ENCODE measurements at regions not wholly inside any gene's neighbourhood (a gene's known extent, or its start where the extent isn't known, plus 50 kb on each side); places are given as distances from the start of the nearest gene placed in this dataset.

- H3K9me3 ChIP-seq: no peaks in the 10 kb centered on the region
- no peaks in the 10 kb centered on the region for H3K27me3 ChIP-seq (replicated peaks; ENCODE audit: insufficient read depth)
- intact Hi-C loops (cut with DNase I): no loop called here
- H3K36me3 ChIP-seq: no peaks in the 10 kb centered on the region
- H3K4me1 ChIP-seq (replicated peaks): no peaks in the 10 kb centered on the region
- no peak overlapping the region for H3K27ac ChIP-seq
- TF ChIP-seq CTCF (IDR thresholded peaks at IDR 0.05) (no peak), POLR2AphosphoS5 (IDR thresholded peaks at IDR 0.05) (no peak), POLR2A (IDR thresholded peaks at IDR 0.05) (no peak)
- DNase-seq (ENCODE audit: low spot score): no peak
- no peak overlapping the region for H3K4me3 ChIP-seq
Observed at GRCh38 chr5:109950634-109951033, 260.9 kb downstream of the MAN2A1 start.

GRCh38 chr5:109951348-109951747 lies 261.6 kb downstream of the MAN2A1 start:
- no peak for DNase-seq (ENCODE audit: low spot score)
- no peaks in the 10 kb centered on the region for H3K4me1 ChIP-seq (replicated peaks)
- H3K27ac ChIP-seq: no peak overlapping the region
- no peak overlapping the region for H3K4me3 ChIP-seq
- intact Hi-C loops (cut with DNase I): no loop called here
- H3K27me3 ChIP-seq (replicated peaks; ENCODE audit: insufficient read depth): no peaks in the 10 kb centered on the region
- TF ChIP-seq CTCF (IDR thresholded peaks at IDR 0.05): no peak
- no peak for TF ChIP-seq POLR2A (IDR thresholded peaks at IDR 0.05)
- no peak for TF ChIP-seq POLR2AphosphoS5 (IDR thresholded peaks at IDR 0.05)
- no peaks in the 10 kb centered on the region for H3K9me3 ChIP-seq
- H3K36me3 ChIP-seq: no peaks in the 10 kb centered on the region
- WGBS: 70% methylated on average over 3 of the region's 3 CpGs

GRCh38 chr5:109951758-109952157 lies 262.0 kb downstream of the MAN2A1 start:
- H3K4me3 ChIP-seq: no peak overlapping the region
- H3K27ac ChIP-seq: no peak overlapping the region
- 69% methylated on average over 5 of the region's 5 CpGs for WGBS
- intact Hi-C loops (cut with DNase I): no loop called here
- H3K4me1 ChIP-seq (replicated peaks): no peaks in the 10 kb centered on the region
- H3K9me3 ChIP-seq: no peaks in the 10 kb centered on the region
- DNase-seq (ENCODE audit: low spot score): no peak
- no peaks in the 10 kb centered on the region for H3K27me3 ChIP-seq (replicated peaks; ENCODE audit: insufficient read depth)
- TF ChIP-seq CTCF (IDR thresholded peaks at IDR 0.05) (no peak), POLR2A (IDR thresholded peaks at IDR 0.05) (no peak), POLR2AphosphoS5 (IDR thresholded peaks at IDR 0.05) (no peak)
- no peaks in the 10 kb centered on the region for H3K36me3 ChIP-seq

GRCh38 chr5:109953761-109954160 lies 264.0 kb downstream of the MAN2A1 start:
- WGBS: 96% methylated on average over 1 of the region's 1 CpG
- TF ChIP-seq POLR2AphosphoS5 (IDR thresholded peaks at IDR 0.05) (no peak), CTCF (IDR thresholded peaks at IDR 0.05) (no peak), POLR2A (IDR thresholded peaks at IDR 0.05) (no peak)

GRCh38 chr5:109956884-109957283 lies 267.2 kb downstream of the MAN2A1 start:
- H3K4me1 ChIP-seq (replicated peaks): no peaks in the 10 kb centered on the region
- no peak overlapping the region for H3K27ac ChIP-seq
- H3K9me3 ChIP-seq: no peaks in the 10 kb centered on the region
- no peak overlapping the region for H3K4me3 ChIP-seq
- H3K36me3 ChIP-seq: no peaks in the 10 kb centered on the region
- intact Hi-C loops (cut with DNase I): no loop called here
- 68% methylated on average over 3 of the region's 3 CpGs for whole genome bisulfite sequencing
- TF ChIP-seq CTCF (IDR thresholded peaks at IDR 0.05) (no peak), POLR2AphosphoS5 (IDR thresholded peaks at IDR 0.05) (no peak), POLR2A (IDR thresholded peaks at IDR 0.05) (no peak)
- DNase-seq (ENCODE audit: low spot score): no peak
- H3K27me3 ChIP-seq (replicated peaks; ENCODE audit: insufficient read depth): no peaks in the 10 kb centered on the region

More at GRCh38 chr5:109953761-109954160, 264.0 kb downstream of the MAN2A1 start:
- no peaks in the 10 kb centered on the region for H3K27me3 ChIP-seq (replicated peaks; ENCODE audit: insufficient read depth)
- intact Hi-C loops (cut with DNase I): no loop called here
- H3K4me3 ChIP-seq: no peak overlapping the region
- H3K36me3 ChIP-seq: no peaks in the 10 kb centered on the region
- DNase-seq (ENCODE audit: low spot score): no peak
- H3K4me1 ChIP-seq (replicated peaks): no peaks in the 10 kb centered on the region
- H3K27ac ChIP-seq: no peak overlapping the region
- H3K9me3 ChIP-seq: no peaks in the 10 kb centered on the region
